H1 (cell line): ENCODE measurements at regions not wholly inside any gene's neighbourhood (a gene's known extent, or its start where the extent isn't known, plus 50 kb on each side); places are given as distances from the start of the nearest gene placed in this dataset.

Source experiments
- E2F6 ChIP-seq: IDR thresholded peaks from 2 replicates; pipeline ENCODE4 v1.6.1; 2012; ENCODE audit warnings: inconsistent platforms
- KDM4A ChIP-seq: IDR thresholded peaks from one replicate; pipeline ENCODE4 v1.7.1; 2012; ENCODE audit warnings: low read depth, mild to moderate bottlenecking, moderate library complexity, low read length, inconsistent platforms; ENCODE audit not compliant: severe bottlenecking
- SAP30 ChIP-seq: fragments of 300-600 bp; sonication (generic); IDR thresholded peaks from 2 replicates; pipeline ENCODE4 v1.7.1; 2012; ENCODE audit warnings: low read length, moderate library complexity, mild to moderate bottlenecking, inconsistent platforms; ENCODE audit not compliant: insufficient read depth, insufficient replicate concordance
- SIN3A ChIP-seq, 2 experiments: IDR thresholded peaks in 1 of 2; conservative IDR thresholded peaks in 1 of 2; 2 replicates each; pipeline ENCODE4 v1.6.1; 2011 to 2012; ENCODE audit warnings: low read length in 2 of 2, improper control_type of control experiment in 1 of 2, low read depth in 1 of 2, mild to moderate bottlenecking in 1 of 2
- TAF1 ChIP-seq: IDR thresholded peaks from 2 replicates; pipeline ENCODE4 v1.6.1; 2011; ENCODE audit warnings: mild to moderate bottlenecking, low read depth, low read length

GRCh38 chr4:134122903-134123302 lies 78.7 kb downstream of the PABPC4L start (continued):
- TF ChIP-seq SIN3A (conservative IDR thresholded peaks at IDR 0.05 in 1 of 2, IDR thresholded peaks at IDR 0.05 in 1 of 2; ENCODE audit: low read depth in 1 of 2, low read length in 2 of 2) (no peak), SAP30 (no peak), KDM4A (no peak), TAF1 (no peak), E2F6 (no peak)
